ENCODE measurements at regions not wholly inside any gene's neighbourhood (a gene's known extent, or its start where the extent isn't known, plus 50 kb on each side); places are given as distances from the start of the nearest gene placed in this dataset.

DNA sequence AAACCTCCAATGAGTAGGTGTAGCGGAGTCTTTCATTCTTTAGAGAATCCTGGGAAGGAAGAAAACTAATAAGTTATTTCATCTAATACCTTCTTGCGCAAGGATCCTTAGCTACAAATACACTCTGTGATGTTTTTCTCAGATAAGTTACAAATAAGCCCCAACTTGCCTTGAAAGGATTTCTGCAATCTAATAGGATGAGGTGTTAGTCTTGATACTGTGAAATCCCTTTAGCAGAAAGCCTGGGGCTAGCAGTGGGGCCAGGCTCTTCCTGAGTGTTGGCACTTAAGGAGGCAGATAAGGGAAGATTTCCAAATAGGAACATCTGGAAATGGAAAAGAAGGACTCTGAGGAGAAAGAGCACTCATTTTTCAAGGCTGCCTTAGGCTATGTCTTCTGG, 168.0 kb upstream of the DAB1 start:
- RAD21 ChIA-PET (ENCODE audit: unreplicated experiment) = no interaction called here
- Histone ChIP-seq H4K20me1 (ENCODE audit: control insufficient read depth, insufficient read depth) (no peaks in the 10 kb centered on the region), H3K36me3 (ENCODE audit: control insufficient read depth in 2 of 2, insufficient read depth in 2 of 2, low read length in 1 of 2) (no peaks in the 10 kb centered on the region), H3K4me3 (no peak overlapping the region), H3K79me2 (ENCODE audit: control insufficient read depth, insufficient read depth, low read length) (no peaks in the 10 kb centered on the region), H3K27ac (ENCODE audit: control insufficient read depth, insufficient read depth) (no peak overlapping the region), H3K4me1 (ENCODE audit: control insufficient read depth, insufficient read depth, low read length) (no peaks in the 10 kb centered on the region), H3K4me2 (ENCODE audit: control insufficient read depth, insufficient read depth) (no peak overlapping the region), H3K9ac (ENCODE audit: control insufficient read depth, insufficient read depth, low read length) (no peak overlapping the region), H3K9me3 (replicated peaks; ENCODE audit: control insufficient read depth, insufficient read depth, low read length) (no peaks in the 10 kb centered on the region), H2AFZ (ENCODE audit: control insufficient read depth, low read depth, low read length) (no peak overlapping the region), H3K27me3 (replicated peaks in 1 of 2; ENCODE audit: control insufficient read depth in 2 of 2, insufficient read depth in 2 of 2, low read length in 1 of 2) (no peaks in the 10 kb centered on the region)
- 67% methylated on average over 2 of the region's 2 CpGs for WGBS (ENCODE audit: insufficient coverage, insufficient replicate concordance, low lambda C conversion rate, missing lambda C conversion rate)
- ATAC-seq = no peak
- no peak for DNase-seq (ENCODE audit: low read depth, low spot score)
- FAIRE-seq = no peak
- BruUV-seq (replicated peaks) = no TSS peak
- in situ Hi-C loops (cut with MboI) (no loop called here), intact Hi-C loops (cut with micrococcal nuclease; ENCODE audit: unreplicated experiment) (no loop called here)
- POLR2A ChIA-PET = interaction anchor here (0.6 kb wide), 1 partner anchor 1953 kb away, joined by 3 read pairs; no protein-coding TSS in a partner anchor
- TF ChIP-seq NFIC (IDR thresholded peaks at IDR 0.05; ENCODE audit: low read depth, low read length) (no peak), HCFC1 (IDR thresholded peaks at IDR 0.05; ENCODE audit: low read length) (no peak), CTCF (IDR thresholded peaks at IDR 0.05 in 2 of 3, conservative IDR thresholded peaks at IDR 0.05 in 1 of 3; ENCODE audit: control insufficient read depth in 2 of 3, extremely low read depth in 1 of 3, insufficient read depth in 1 of 3, low read depth in 3 of 3, low read length in 3 of 3) (no peak), BRCA1 (IDR thresholded peaks at IDR 0.05; ENCODE audit: low read depth, low read length) (no peak), KLF5 (IDR thresholded peaks at IDR 0.05; ENCODE audit: partially characterized antibody) (no peak), SKIL (IDR thresholded peaks at IDR 0.05; ENCODE audit: low read depth, poor library complexity, severe bottlenecking) (no peak)
- TF ChIP-seq, protein P1, sequence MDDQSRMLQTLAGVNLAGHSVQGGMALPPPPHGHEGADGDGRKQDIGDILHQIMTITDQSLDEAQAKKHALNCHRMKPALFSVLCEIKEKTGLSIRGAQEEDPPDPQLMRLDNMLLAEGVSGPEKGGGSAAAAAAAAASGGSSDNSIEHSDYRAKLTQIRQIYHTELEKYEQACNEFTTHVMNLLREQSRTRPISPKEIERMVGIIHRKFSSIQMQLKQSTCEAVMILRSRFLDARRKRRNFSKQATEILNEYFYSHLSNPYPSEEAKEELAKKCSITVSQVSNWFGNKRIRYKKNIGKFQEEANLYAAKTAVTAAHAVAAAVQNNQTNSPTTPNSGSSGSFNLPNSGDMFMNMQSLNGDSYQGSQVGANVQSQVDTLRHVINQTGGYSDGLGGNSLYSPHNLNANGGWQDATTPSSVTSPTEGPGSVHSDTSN (IDR thresholded peaks at IDR 0.05; ENCODE audit: insufficient replicate concordance, low read depth, low read length) = no peak
- CTCF ChIA-PET = no interaction called here
- SMC1A ChIA-PET (ENCODE audit: uncharacterized antibody, unreplicated experiment) = no interaction called here

Measured in GM12878 (cell line).